Dendritic cell treated with granulocyte-macrophage colony-stimulating factor and Interleukin-4, amounts not matched to agents 40 ng/mL and 50 ng/mL, for 4 days (primary cell): ENCODE measurements at regions not wholly inside any gene's neighbourhood (a gene's known extent, or its start where the extent isn't known, plus 50 kb on each side); places are given as distances from the start of the nearest gene placed in this dataset.

Experiments
- H3K27ac Mint-ChIP-seq: one replicate; pipeline ENCODE4 v1.8.0; 2022; ENCODE audit warnings: mild to moderate bottlenecking, mixed read lengths
- H3K27me3 Mint-ChIP-seq: one replicate; pipeline ENCODE4 v1.8.0; 2022; ENCODE audit warnings: mild to moderate bottlenecking, mixed read lengths
- H3K36me3 Mint-ChIP-seq: one replicate; pipeline ENCODE4 v1.8.0; 2022; ENCODE audit warnings: low read depth, mixed read lengths
- H3K4me1 Mint-ChIP-seq: one replicate; pipeline ENCODE4 v1.8.0; 2022; ENCODE audit warnings: low read depth, mixed read lengths
- H3K4me3 Mint-ChIP-seq: one replicate; pipeline ENCODE4 v1.8.0; 2022; ENCODE audit warnings: mild to moderate bottlenecking, moderate library complexity, mixed read lengths
- H3K9me3 Mint-ChIP-seq: one replicate; pipeline ENCODE4 v1.8.0; 2022; ENCODE audit warnings: mixed read lengths
- intact Hi-C: fragments of 100-400 bp; cut with micrococcal nuclease; formaldehyde crosslinking; loops from one replicate; pipeline ENCODE4 v1.15.0; 2022

DNA sequence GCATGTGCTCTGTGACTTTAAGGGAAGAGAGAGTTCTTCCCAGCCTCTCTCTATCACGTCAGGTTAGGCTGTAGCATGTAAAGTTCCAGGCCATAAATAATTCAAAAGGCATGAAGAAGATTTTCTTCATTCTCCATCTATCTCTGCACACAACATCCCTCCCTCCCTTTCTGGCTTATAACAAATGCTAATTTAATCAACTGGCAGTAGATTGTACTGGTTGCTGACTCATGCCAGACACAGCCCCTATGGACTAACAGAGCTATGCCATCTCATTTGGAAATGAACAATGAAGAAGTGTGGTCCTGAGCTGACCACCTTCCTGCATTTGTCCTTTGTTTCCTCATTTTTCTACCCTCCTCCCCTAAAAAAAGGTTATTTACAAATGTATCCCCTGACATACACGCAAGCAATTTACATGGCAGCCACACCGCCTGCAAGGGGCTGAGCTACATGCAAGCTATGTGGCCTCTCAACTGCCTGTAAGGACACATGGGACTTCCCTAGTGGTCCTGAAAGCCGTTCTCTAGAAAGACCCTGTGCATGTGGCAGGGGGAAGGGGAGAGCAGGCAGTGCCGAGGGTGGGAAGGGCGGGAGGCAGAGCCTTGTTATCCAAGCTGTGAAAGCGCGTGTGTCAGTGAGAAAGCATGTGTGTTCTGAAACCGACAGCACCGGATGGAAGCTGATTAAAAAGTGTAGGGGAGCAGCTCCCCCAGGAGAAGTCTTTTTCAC is 90.9 kb upstream of the KLF7 start:
- Mint-ChIP-seq H3K9me3 (no peaks in the 10 kb centered on the region), H3K36me3 (no peaks in the 10 kb centered on the region), H3K4me1 (peaks cover 81% of the 10 kb centered on the region), H3K27me3 (no peaks in the 10 kb centered on the region), H3K4me3 (no peak overlapping the region), H3K27ac (peak overlapping the region; percentile 86)
- intact Hi-C loops = loop anchor here (5.0 kb wide), 1 partner anchor 114 kb away; no protein-coding TSS in a partner anchor

DNA sequence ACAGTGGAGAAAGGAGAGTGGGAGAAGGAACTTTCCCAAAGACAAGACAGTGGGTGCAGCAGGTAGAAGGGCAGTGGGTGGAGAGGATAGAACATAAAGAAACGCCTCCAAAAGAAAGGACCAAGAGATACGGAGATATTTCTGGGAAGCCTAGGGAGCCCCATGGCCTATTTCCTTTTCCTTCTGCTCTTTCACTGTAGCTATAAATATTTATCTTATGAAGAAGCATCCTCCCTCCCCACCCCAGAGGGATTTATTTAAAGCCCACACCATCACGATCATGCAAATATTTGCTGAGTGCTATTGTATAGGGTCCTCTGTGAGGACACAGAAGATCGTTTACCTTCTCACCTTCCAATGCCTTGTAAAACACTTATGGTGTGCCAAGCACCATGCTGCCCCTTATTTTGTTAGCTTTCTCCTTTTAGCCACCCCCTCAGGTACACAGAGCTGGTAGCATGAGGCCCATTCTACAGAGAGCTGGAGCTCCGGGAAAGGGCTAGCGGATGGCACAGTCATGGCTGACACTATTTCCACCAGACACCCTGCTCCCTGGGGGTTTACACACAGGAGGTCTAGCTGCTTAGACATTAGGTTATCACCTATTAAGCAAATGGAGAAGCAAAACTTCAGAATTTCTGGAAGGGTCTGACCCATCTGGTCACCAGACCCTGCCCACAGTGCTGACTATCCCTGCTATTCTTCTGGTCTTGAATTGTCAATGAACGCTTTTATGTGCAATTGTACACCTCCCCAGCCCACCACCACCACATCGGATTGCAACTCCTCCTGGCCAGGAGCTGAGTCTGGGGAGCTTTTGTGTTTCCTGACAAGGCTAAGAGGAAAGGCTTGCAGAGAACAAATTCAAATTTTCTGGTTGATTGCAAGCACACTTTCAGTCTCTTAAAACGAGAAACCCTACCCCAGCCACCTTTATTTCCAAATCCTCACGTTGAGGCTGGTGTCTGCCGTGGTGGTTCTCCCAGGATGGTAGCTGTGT is 91.8 kb upstream of the KLF7 start:
- Mint-ChIP-seq H3K4me1 (peaks cover 74% of the 10 kb centered on the region), H3K9me3 (no peaks in the 10 kb centered on the region), H3K4me3 (no peak overlapping the region), H3K27ac (no peak overlapping the region), H3K27me3 (no peaks in the 10 kb centered on the region), H3K36me3 (no peaks in the 10 kb centered on the region)
- intact Hi-C loops = loop anchor here (5.0 kb wide), 1 partner anchor 115 kb away; no protein-coding TSS in a partner anchor

DNA sequence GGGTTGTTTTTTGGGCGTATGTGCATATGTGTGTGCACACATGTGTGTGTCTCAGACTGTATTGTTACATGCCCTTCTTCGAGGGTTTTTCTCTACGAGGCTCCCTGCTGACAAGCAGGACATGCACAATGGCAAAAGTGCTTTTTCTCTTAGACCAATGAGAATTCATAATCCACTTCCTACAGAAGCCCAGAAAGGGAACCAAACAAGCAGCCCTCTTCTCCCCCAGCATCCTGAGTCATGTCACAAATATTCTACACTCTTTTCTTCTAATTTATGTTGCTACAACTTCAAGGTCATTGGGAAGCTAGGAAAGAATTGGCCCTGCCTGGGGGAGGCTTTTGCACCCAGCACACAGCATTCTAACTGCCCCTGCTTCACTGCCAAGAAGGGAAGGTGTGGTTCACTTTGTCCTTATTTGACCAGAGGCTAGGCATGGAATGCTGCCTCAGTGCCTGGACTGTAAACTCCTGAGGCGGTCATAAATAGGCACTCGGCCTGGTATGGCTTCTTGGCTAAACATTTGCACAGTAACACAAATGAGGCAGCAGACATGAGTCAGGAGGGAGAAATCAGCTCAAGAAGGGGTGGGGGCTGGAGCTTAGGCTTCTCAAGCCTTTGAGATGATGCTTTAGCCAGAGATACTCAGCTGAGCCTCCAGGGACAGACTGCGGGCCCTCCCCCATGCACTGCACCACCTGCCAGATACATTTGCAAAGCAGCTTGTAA is 92.7 kb upstream of the KLF7 start:
- H3K4me3 Mint-ChIP-seq = no peak overlapping the region
- peak overlapping the region; percentile 31 for H3K27ac Mint-ChIP-seq
- intact Hi-C loops = loop anchor here (5.0 kb wide), 1 partner anchor 116 kb away; no protein-coding TSS in a partner anchor
- H3K4me1 Mint-ChIP-seq = peaks cover 68% of the 10 kb centered on the region
- no peaks in the 10 kb centered on the region for H3K36me3 Mint-ChIP-seq
- no peaks in the 10 kb centered on the region for H3K27me3 Mint-ChIP-seq
- H3K9me3 Mint-ChIP-seq = no peaks in the 10 kb centered on the region

DNA sequence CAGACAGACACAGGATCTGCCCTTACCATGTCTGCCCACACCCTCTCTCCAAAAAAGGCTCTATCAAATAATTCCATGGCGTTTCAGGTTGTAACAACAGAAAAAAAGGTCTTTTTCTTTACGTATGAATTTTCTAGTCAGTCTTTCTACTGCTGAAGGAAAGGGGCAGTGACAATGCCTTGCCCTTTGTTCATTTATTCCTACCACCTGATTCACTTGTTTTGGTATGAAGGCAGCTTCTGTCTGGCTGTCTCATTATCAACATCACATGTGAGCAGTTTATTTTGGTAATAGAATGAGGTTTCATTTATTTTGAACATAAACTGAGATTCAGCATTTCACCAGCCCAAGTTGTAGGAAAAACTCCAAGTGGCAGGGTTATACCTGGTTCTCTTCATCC is 94.3 kb upstream of the KLF7 start:
- Mint-ChIP-seq H3K9me3 (no peaks in the 10 kb centered on the region), H3K36me3 (no peaks in the 10 kb centered on the region), H3K27me3 (peaks cover 2% of the 10 kb centered on the region), H3K27ac (no peak overlapping the region), H3K4me3 (no peak overlapping the region), H3K4me1 (peaks cover 52% of the 10 kb centered on the region)
- intact Hi-C loops = no loop called here

DNA sequence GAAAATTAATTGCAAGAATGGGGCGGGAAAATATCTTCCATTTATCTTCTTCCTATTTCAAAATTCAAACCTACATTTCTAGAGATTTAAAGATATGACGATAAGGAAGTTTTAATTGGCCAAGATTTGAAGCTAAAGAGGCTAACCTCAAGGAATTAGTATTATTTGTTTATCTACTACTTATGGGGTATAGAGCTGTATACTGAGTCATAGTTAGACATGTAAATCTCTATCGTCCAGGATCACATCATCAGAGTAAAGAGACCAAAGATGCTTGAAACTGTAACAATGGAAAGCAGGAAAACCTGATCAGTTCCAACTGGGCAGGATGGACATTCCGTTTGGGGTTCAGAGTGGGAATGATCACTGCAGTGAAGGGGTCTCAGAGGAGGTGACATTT is 95.2 kb upstream of the KLF7 start:
- peaks cover 5% of the 10 kb centered on the region for H3K27me3 Mint-ChIP-seq
- H3K36me3 Mint-ChIP-seq = no peaks in the 10 kb centered on the region
- H3K9me3 Mint-ChIP-seq = no peaks in the 10 kb centered on the region
- peaks cover 51% of the 10 kb centered on the region for H3K4me1 Mint-ChIP-seq
- H3K27ac Mint-ChIP-seq = no peak overlapping the region
- intact Hi-C loops = no loop called here
- no peak overlapping the region for H3K4me3 Mint-ChIP-seq

DNA sequence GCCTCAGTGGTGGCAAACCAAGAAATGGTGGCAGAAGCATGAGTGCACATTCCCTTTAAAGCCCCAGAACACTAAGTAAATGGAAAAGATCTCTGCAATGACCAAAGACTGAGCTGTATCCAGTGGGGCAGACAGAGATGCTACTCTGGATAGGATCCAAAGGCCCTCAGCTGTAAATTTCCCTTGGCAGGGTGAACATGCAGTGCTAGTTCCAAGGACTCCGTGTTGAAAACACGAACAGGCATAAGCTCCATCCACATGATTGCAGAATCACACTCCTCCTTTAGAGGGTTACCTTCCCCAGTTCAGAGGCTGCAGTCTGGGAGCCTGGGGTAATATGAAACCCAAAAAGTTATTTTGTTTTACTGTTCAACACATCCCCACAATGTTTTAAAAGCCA is 98.6 kb upstream of the KLF7 start:
- intact Hi-C loops = no loop called here
- Mint-ChIP-seq H3K36me3 (no peaks in the 10 kb centered on the region), H3K4me3 (no peak overlapping the region), H3K9me3 (no peaks in the 10 kb centered on the region), H3K4me1 (peaks cover 31% of the 10 kb centered on the region), H3K27me3 (peaks cover 6% of the 10 kb centered on the region), H3K27ac (no peak overlapping the region)

DNA sequence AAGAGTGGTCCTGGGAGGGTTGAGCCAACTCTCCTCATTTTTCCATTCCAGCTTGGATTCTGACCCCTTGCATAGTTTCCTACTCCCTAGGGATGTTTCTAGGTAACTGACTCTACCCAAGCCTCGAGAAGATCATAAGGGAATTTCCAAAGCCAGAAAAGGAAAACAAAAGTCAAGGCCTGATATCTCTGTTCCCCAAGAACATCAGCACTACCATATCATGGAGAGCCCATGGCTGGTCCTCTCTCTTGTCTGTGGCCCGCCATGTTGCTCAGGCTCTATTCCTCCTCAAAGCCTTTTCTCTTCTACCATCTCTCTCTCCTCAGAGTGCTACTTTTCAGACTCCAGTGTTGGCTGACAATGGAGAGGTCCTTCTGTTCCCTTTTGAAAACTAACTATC is 99.6 kb upstream of the KLF7 start:
- Mint-ChIP-seq H3K4me3 (no peak overlapping the region), H3K9me3 (no peaks in the 10 kb centered on the region), H3K27me3 (peaks cover 6% of the 10 kb centered on the region), H3K36me3 (no peaks in the 10 kb centered on the region), H3K27ac (no peak overlapping the region), H3K4me1 (peaks cover 27% of the 10 kb centered on the region)
- intact Hi-C loops = no loop called here

DNA sequence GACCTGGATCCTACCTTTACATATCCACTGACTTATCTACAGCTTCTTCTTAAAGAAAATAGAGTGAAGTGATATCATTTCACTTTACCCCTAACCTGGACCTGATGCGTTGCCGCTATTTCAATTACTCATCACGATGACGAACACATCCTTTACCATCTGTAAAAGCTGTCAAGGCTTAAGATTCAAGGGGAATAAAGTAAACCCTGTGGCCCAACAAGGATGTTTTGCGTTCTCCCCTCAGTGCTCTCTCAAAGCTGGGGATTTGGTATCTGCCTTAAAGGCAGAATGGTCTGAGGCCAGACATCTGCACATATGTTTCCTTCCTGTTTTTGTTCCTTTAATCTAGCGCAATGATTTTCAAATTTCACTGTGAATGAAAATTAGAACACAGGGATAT is 100.1 kb upstream of the KLF7 start:
- no peaks in the 10 kb centered on the region for H3K9me3 Mint-ChIP-seq
- intact Hi-C loops = no loop called here
- H3K36me3 Mint-ChIP-seq = no peaks in the 10 kb centered on the region
- H3K27me3 Mint-ChIP-seq = peaks cover 6% of the 10 kb centered on the region
- H3K4me1 Mint-ChIP-seq = peaks cover 27% of the 10 kb centered on the region
- H3K4me3 Mint-ChIP-seq = no peak overlapping the region
- H3K27ac Mint-ChIP-seq = no peak overlapping the region

DNA sequence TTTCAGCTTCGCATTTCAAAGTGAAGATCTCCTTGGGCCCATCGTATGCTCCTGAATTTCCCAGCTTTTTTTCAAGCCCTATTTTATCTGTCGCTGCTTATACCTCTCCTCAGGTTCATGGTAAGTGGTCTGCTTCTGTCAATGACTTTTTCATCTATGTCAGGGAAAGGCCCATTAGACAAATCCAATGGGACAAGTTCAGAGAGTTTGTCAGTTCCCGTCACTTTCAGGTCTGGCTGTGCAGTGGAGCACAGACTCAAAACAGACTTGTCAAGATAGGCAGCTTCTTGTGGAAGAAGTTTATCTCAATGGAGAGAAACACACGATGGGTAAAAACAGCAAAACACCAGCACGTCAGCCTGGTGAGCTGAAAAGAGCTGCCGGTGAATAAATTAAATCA is 100.9 kb upstream of the KLF7 start:
- no peaks in the 10 kb centered on the region for H3K36me3 Mint-ChIP-seq
- intact Hi-C loops = no loop called here
- no peak overlapping the region for H3K4me3 Mint-ChIP-seq
- H3K4me1 Mint-ChIP-seq = peaks cover 22% of the 10 kb centered on the region
- peaks cover 6% of the 10 kb centered on the region for H3K27me3 Mint-ChIP-seq
- H3K9me3 Mint-ChIP-seq = no peaks in the 10 kb centered on the region
- no peak overlapping the region for H3K27ac Mint-ChIP-seq

DNA sequence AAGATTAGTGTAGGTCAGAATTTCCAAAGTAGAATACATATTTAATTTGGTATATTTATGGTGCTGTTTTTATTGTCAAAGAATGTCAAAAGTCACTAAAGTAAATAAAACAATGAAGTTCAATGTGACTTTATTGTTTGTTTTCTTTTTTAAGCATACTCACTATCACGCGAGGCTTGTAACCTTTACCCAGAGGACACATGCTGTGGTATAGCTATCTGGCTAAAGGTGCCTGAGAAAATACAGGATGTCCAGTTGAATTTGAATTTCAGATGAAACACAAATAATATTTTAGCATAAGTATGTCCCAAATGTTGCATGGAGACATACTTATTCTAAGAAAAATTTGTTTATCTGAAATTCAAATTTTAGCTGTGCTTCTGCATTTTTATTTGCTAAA is 103.3 kb upstream of the KLF7 start:
- Mint-ChIP-seq H3K36me3 (no peaks in the 10 kb centered on the region), H3K4me1 (peaks cover 22% of the 10 kb centered on the region), H3K4me3 (no peak overlapping the region), H3K27me3 (peaks cover 5% of the 10 kb centered on the region), H3K27ac (no peak overlapping the region), H3K9me3 (no peaks in the 10 kb centered on the region)
- intact Hi-C loops = no loop called here

DNA sequence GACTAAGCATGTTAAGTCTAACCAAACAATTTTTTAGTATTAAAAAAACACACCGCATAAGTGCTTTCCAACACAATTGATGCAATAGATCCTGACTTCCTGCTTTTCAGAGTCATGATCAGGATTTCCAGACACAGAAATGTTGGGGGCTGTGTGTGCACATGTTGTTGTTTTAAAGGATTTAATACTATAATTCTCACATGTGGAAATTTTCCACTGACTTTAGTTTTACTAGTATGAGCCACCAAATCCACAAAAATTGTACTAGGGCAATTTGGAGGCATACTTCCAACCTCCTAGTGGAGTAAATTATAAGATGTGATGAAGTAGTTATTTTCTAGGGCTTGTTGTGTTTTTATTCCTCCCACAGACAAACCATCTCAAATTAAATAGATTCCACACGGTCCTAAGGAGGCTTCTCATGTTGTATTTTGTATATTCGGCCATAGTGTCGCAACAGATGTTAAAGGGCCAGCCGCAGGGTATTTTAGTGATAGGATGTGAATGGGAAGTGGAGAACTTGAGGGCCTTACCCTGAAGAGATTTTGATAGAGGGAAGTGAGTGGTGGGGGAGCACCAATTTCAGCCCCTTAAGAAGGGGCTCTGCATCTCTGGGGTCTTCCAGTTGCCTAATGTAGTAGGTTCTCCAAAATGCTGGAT is 108.9 kb upstream of the KLF7 start:
- H3K9me3 Mint-ChIP-seq = no peaks in the 10 kb centered on the region
- H3K36me3 Mint-ChIP-seq = no peaks in the 10 kb centered on the region
- no peak overlapping the region for H3K27ac Mint-ChIP-seq
- H3K4me1 Mint-ChIP-seq = peaks cover 9% of the 10 kb centered on the region
- H3K4me3 Mint-ChIP-seq = no peak overlapping the region
- intact Hi-C loops = no loop called here
- H3K27me3 Mint-ChIP-seq = peaks cover 1% of the 10 kb centered on the region

DNA sequence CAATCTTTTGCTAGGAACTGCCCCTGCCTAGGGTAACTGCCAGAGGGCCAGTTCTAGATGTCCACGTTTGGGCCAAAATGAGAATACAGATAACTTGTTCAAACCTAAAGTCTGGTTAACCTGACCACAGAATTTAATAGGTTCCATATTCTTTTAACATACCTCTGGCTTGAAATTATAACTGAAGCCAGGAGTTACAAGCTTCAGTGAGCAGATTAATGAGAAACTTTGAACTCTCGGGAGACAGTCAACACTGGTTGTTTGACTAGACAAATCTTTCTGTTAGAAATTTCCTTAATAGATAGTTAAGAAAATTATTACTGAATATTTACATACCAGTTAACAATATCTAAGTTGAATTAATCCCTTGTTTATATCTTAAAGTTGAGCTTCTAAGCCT is 110.0 kb upstream of the KLF7 start:
- no peak overlapping the region for H3K4me3 Mint-ChIP-seq
- intact Hi-C loops = no loop called here
- H3K36me3 Mint-ChIP-seq = no peaks in the 10 kb centered on the region
- H3K27me3 Mint-ChIP-seq = peaks cover 1% of the 10 kb centered on the region
- H3K4me1 Mint-ChIP-seq = peaks cover 9% of the 10 kb centered on the region
- H3K27ac Mint-ChIP-seq = no peak overlapping the region
- no peaks in the 10 kb centered on the region for H3K9me3 Mint-ChIP-seq

DNA sequence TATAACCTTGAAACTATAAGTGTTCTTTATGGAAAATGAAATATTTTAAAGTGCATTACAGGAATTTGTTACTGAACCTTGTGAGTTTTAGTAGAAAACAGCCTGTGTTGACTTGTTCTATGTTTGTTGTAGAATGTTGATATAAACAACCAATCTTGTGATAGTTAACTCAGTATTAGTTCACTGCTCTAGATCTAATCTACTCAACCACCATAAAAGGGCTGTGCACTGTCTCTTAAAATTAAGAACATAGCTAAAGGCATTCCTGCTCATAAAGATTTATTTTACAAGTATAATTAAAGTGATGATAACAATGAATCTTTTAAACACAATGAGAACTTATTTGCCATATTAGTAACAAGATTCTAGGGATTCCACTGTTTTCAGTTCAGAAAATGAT is 110.5 kb upstream of the KLF7 start:
- Mint-ChIP-seq H3K27me3 (peaks cover 1% of the 10 kb centered on the region), H3K4me3 (no peak overlapping the region), H3K27ac (no peak overlapping the region), H3K4me1 (peaks cover 9% of the 10 kb centered on the region), H3K9me3 (no peaks in the 10 kb centered on the region), H3K36me3 (no peaks in the 10 kb centered on the region)
- intact Hi-C loops = no loop called here
